GM23248 (cell line): ENCODE measurements at regions not wholly inside any gene's neighbourhood (a gene's known extent, or its start where the extent isn't known, plus 50 kb on each side); places are given as distances from the start of the nearest gene placed in this dataset.

Experiments
- EZH2 ChIP-seq: fragments of 200-600 bp; sonication (generic); IDR thresholded peaks from 2 replicates; pipeline ENCODE4 v1.6.1; 2018; ENCODE audit warnings: antibody characterized with exemption, mild to moderate bottlenecking; ENCODE audit not compliant: insufficient read depth, poor library complexity, severe bottlenecking
- EZH2phosphoT487 ChIP-seq: fragments of 200-600 bp; sonication (generic); IDR thresholded peaks from 2 replicates; pipeline ENCODE4 v1.6.1; 2018; ENCODE audit warnings: antibody characterized with exemption, moderate library complexity, mild to moderate bottlenecking, low read depth; ENCODE audit not compliant: insufficient read depth

- TF ChIP-seq EZH2 = no peak
- TF ChIP-seq EZH2phosphoT487 = no peak
Observed at GRCh38 chr15:70532531-70533186, 230.7 kb downstream of the UACA start.
